ENCODE measurements at regions not wholly inside any gene's neighbourhood (a gene's known extent, or its start where the extent isn't known, plus 50 kb on each side); places are given as distances from the start of the nearest gene placed in this dataset. TPM values are rescaled to one million over a fixed set of nuclear protein-coding genes. Genes with fewer than 3 reads are reported as not detected.

GRCh38 chr2:23311186-23311585, 73.8 kb upstream of the KLHL29 start:
- DNase-seq, result no peak

- no peak for DNase-seq
These were observed 71.9 kb upstream of the KLHL29 start for GRCh38 chr2:23312996-23313606.

- no peak for DNase-seq
These were observed 70.3 kb upstream of the KLHL29 start for GRCh38 chr2:23314687-23315086.

- DNase-seq, result no peak
These were observed 64.9 kb upstream of the KLHL29 start for GRCh38 chr2:23320058-23320457.

- peak; percentile 50 for DNase-seq
These were observed 63.2 kb upstream of the KLHL29 start for GRCh38 chr2:23321751-23322150.

GRCh38 chr2:23322567-23323197, 62.3 kb upstream of the KLHL29 start:
- DNase-seq, result peak; percentile 10

GRCh38 chr2:23323198-23323916, 61.6 kb upstream of the KLHL29 start:
- peak; percentile 11 for DNase-seq

- peak; percentile 20 for DNase-seq
These were observed 60.9 kb upstream of the KLHL29 start for GRCh38 chr2:23323917-23324680.

GRCh38 chr2:23326330-23326729, 58.6 kb upstream of the KLHL29 start:
- no peak for DNase-seq

- no peak for DNase-seq
These were observed 57.6 kb upstream of the KLHL29 start for GRCh38 chr2:23327416-23327815.

GRCh38 chr2:23327887-23328286, 57.1 kb upstream of the KLHL29 start:
- DNase-seq, result peak; percentile 52

GRCh38 chr2:23330214-23330613, 54.8 kb upstream of the KLHL29 start:
- DNase-seq, result peak; percentile 45

Small RNA genes in the stretch of these regions (small RNA-seq; reads per million reads assigned to genes)
- gene AC099799.1 (ENCODE audit: low replicate concordance) (not detected), gene RN7SL117P (ENCODE audit: low replicate concordance) (not detected), gene RNA5SP87 (ENCODE audit: low replicate concordance) (not detected)

Measured in tongue (tissue), 2 donors.